ENCODE measurements at regions not wholly inside any gene's neighbourhood (a gene's known extent, or its start where the extent isn't known, plus 50 kb on each side); places are given as distances from the start of the nearest gene placed in this dataset.

- TF ChIP-seq CTCF (IDR thresholded peaks at IDR 0.05): no peak
- no peak for TF ChIP-seq POLR2A (IDR thresholded peaks at IDR 0.05)
Observed at GRCh38 chr9:115204904-115205453, 87.0 kb upstream of the TNC start.

Data from prostate gland (tissue), 2 donors.